ENCODE measurements at regions not wholly inside any gene's neighbourhood (a gene's known extent, or its start where the extent isn't known, plus 50 kb on each side); places are given as distances from the start of the nearest gene placed in this dataset.

DNA sequence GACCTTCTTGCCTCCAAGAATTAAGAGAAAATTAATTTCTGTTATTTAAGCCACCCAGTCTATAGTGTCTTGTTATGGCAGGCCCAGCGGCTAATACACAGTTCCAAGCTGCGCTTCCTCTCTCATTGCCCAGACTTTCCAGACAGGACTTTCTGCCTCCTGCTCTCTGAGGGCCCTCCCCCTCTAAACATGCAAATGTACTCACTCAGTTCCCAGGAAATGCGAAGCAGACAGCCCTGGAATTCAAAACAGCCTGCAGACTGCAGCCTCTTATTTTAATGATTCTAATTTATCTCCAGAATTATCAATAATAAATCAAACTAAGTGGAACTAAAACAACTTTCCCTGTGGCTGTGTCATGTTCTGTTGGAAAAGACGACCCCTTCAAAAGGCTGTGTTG, 115.5 kb upstream of the ISX start:
- Histone ChIP-seq H2AFZ (ENCODE audit: low read length) (no peak overlapping the region), H3K27me3 (ENCODE audit: control insufficient read depth in 1 of 2, insufficient read depth in 2 of 2, low read length in 2 of 2) (no peaks in the 10 kb centered on the region; a peak in 1 of 5 replicates), H3K4me3 (replicated peaks in 1 of 3; ENCODE audit: insufficient read depth in 1 of 3, low read depth in 2 of 3, low read length in 3 of 3) (no peak overlapping the region), H3K36me3 (replicated peaks in 1 of 2; ENCODE audit: control insufficient read depth in 1 of 2, insufficient read depth in 2 of 2, low read length in 2 of 2) (no peaks in the 10 kb centered on the region), H3K9me3 (ENCODE audit: low read length) (no peaks in the 10 kb centered on the region), H4K20me1 (ENCODE audit: insufficient read depth, low read length) (no peaks in the 10 kb centered on the region), H3K79me2 (ENCODE audit: insufficient read depth, low read length) (no peaks in the 10 kb centered on the region), H3K9ac (ENCODE audit: insufficient read depth, low read depth, low read length) (no peak overlapping the region), H3K27ac (ENCODE audit: extremely low read length, insufficient read depth, low read length) (no peak overlapping the region), H3K4me2 (ENCODE audit: low read depth, low read length) (no peak overlapping the region), H3K4me1 (ENCODE audit: insufficient read depth, low read length) (no peaks in the 10 kb centered on the region)
- DNase-seq (ENCODE audit: low spot score) (no peak), ATAC-seq (no peak), FAIRE-seq (no peak)
- intact Hi-C loops (cut with micrococcal nuclease; ENCODE audit: unreplicated experiment) = no loop called here
- CTCF ChIA-PET (ENCODE audit: low intra/inter-chr PET ratio, low total read pairs) = no interaction called here
- TF ChIP-seq TRIM24 (CRISPR knock-in tag; IDR thresholded peaks at IDR 0.05) (no peak), KMT2B (CRISPR knock-in tag; IDR thresholded peaks at IDR 0.05) (no peak), ZMYM4 (CRISPR knock-in tag; IDR thresholded peaks at IDR 0.05) (no peak)
- TF ChIP-seq, protein P1, sequence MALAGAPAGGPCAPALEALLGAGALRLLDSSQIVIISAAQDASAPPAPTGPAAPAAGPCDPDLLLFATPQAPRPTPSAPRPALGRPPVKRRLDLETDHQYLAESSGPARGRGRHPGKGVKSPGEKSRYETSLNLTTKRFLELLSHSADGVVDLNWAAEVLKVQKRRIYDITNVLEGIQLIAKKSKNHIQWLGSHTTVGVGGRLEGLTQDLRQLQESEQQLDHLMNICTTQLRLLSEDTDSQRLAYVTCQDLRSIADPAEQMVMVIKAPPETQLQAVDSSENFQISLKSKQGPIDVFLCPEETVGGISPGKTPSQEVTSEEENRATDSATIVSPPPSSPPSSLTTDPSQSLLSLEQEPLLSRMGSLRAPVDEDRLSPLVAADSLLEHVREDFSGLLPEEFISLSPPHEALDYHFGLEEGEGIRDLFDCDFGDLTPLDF (CRISPR knock-in tag; IDR thresholded peaks at IDR 0.05) = no peak
- in situ Hi-C loops (cut with HindIII; ENCODE audit: extremely low pct_ligation_motif_present, low pct_unique_long_range_greater_than_20kb) = no loop called here
- POLR2A ChIA-PET = no interaction called here
- WGBS (ENCODE audit: low lambda C conversion rate) = 49% methylated on average over 4 of the region's 4 CpGs
- no TSS peak for BruUV-seq (replicated peaks)

DNA sequence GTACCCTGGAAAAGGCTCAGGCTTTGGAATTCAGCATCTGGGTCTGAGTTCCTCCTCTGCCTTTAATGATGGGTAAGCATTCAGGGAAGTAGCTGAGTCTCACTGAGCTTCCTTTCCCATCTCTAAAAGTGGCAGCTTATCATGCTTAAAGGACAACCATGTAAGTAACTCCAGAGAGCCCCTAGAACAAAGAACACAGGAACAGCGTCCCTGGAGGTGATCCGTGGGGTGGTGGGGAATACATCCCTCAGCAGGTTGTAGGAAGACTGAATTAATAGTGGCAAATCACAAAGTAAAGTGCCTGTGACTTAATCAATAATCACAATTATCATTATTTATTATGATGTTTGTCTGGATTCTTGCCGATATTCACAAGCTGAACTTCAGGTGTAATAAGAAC, 114.7 kb upstream of the ISX start:
- no TSS peak for BruUV-seq (replicated peaks)
- no peak overlapping the region for H3K9ac ChIP-seq (ENCODE audit: insufficient read depth, low read depth, low read length)
- H3K27me3 ChIP-seq (ENCODE audit: control insufficient read depth in 1 of 2, insufficient read depth in 2 of 2, low read length in 2 of 2) = no peaks in the 10 kb centered on the region; a peak in 1 of 5 replicates
- no peaks in the 10 kb centered on the region for H3K9me3 ChIP-seq (ENCODE audit: low read length)
- intact Hi-C loops (cut with micrococcal nuclease; ENCODE audit: unreplicated experiment) (no loop called here), in situ Hi-C loops (cut with HindIII; ENCODE audit: extremely low pct_ligation_motif_present, low pct_unique_long_range_greater_than_20kb) (no loop called here)
- ChIA-PET CTCF (ENCODE audit: low intra/inter-chr PET ratio, low total read pairs) (no interaction called here), POLR2A (no interaction called here)
- whole genome bisulfite sequencing (ENCODE audit: low lambda C conversion rate) = 33% methylated on average over 3 of the region's 3 CpGs
- no peaks in the 10 kb centered on the region for H3K79me2 ChIP-seq (ENCODE audit: insufficient read depth, low read length)
- no peaks in the 10 kb centered on the region for H4K20me1 ChIP-seq (ENCODE audit: insufficient read depth, low read length)
- no peak overlapping the region for H3K4me3 ChIP-seq (replicated peaks in 1 of 3; ENCODE audit: insufficient read depth in 1 of 3, low read depth in 2 of 3, low read length in 3 of 3)
- H3K27ac ChIP-seq (ENCODE audit: extremely low read length, insufficient read depth, low read length) = no peak overlapping the region
- no peaks in the 10 kb centered on the region for H3K4me1 ChIP-seq (ENCODE audit: insufficient read depth, low read length)
- FAIRE-seq (no peak), ATAC-seq (no peak), DNase-seq (ENCODE audit: low spot score) (no peak)
- H2AFZ ChIP-seq (ENCODE audit: low read length) = no peak overlapping the region
- no peak overlapping the region for H3K4me2 ChIP-seq (ENCODE audit: low read depth, low read length)
- TF ChIP-seq SETDB1 (CRISPR knock-in tag; IDR thresholded peaks at IDR 0.05; ENCODE audit: borderline replicate concordance) (no peak), ATM (IDR thresholded peaks at IDR 0.05; ENCODE audit: borderline replicate concordance) (no peak), ZNF747 (CRISPR knock-in tag; IDR thresholded peaks at IDR 0.05; ENCODE audit: borderline replicate concordance) (no peak), ZNF557 (CRISPR knock-in tag; IDR thresholded peaks at IDR 0.05) (no peak), ZNF263 (CRISPR knock-in tag; IDR thresholded peaks at IDR 0.05) (no peak), ZNF672 (CRISPR knock-in tag; IDR thresholded peaks at IDR 0.05) (no peak), SRSF4 (IDR thresholded peaks at IDR 0.05; ENCODE audit: low read depth, low read length, poor library complexity, severe bottlenecking) (no peak), AHR (CRISPR knock-in tag; IDR thresholded peaks at IDR 0.05) (no peak), ZSCAN31 (CRISPR knock-in tag; IDR thresholded peaks at IDR 0.05; ENCODE audit: low read depth) (no peak), ZNF776 (CRISPR knock-in tag; IDR thresholded peaks at IDR 0.05) (no peak), TCF7 (IDR thresholded peaks at IDR 0.05; ENCODE audit: low read depth) (no peak)
- TF ChIP-seq, protein P2, sequence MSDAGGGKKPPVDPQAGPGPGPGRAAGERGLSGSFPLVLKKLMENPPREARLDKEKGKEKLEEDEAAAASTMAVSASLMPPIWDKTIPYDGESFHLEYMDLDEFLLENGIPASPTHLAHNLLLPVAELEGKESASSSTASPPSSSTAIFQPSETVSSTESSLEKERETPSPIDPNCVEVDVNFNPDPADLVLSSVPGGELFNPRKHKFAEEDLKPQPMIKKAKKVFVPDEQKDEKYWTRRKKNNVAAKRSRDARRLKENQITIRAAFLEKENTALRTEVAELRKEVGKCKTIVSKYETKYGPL (CRISPR knock-in tag; IDR thresholded peaks at IDR 0.05) = no peak
- TF ChIP-seq, protein P3, sequence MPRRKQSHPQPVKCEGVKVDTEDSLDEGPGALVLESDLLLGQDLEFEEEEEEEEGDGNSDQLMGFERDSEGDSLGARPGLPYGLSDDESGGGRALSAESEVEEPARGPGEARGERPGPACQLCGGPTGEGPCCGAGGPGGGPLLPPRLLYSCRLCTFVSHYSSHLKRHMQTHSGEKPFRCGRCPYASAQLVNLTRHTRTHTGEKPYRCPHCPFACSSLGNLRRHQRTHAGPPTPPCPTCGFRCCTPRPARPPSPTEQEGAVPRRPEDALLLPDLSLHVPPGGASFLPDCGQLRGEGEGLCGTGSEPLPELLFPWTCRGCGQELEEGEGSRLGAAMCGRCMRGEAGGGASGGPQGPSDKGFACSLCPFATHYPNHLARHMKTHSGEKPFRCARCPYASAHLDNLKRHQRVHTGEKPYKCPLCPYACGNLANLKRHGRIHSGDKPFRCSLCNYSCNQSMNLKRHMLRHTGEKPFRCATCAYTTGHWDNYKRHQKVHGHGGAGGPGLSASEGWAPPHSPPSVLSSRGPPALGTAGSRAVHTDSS (CRISPR knock-in tag; conservative IDR thresholded peaks at IDR 0.05) = no peak
- no peaks in the 10 kb centered on the region for H3K36me3 ChIP-seq (replicated peaks in 1 of 2; ENCODE audit: control insufficient read depth in 1 of 2, insufficient read depth in 2 of 2, low read length in 2 of 2)

Data from HepG2 (cell line).